Mucosa of gallbladder (tissue), 1 donor: ENCODE measurements at regions not wholly inside any gene's neighbourhood (a gene's known extent, or its start where the extent isn't known, plus 50 kb on each side); places are given as distances from the start of the nearest gene placed in this dataset.
"Not testable (repeated sequence)": the region's sequence is repeated elsewhere in the genome, so short reads cannot be mapped to it uniquely, and the experiment has no call there.

Experiments
- DNase-seq: peaks from one replicate; pipeline ENCODE4 v3.0.0-alpha.2; 2020; ENCODE audit warnings: low spot score
- donor health status: DM: no; HTN: no; CAD: no.

- no peak for DNase-seq
These were observed 50.2 kb downstream of the SMIM38 start for GRCh38 chr11:69205743-69206612.

GRCh38 chr11:69206613-69206965 is 50.9 kb downstream of the SMIM38 start:
- DNase-seq = not testable (repeated sequence)

DNA sequence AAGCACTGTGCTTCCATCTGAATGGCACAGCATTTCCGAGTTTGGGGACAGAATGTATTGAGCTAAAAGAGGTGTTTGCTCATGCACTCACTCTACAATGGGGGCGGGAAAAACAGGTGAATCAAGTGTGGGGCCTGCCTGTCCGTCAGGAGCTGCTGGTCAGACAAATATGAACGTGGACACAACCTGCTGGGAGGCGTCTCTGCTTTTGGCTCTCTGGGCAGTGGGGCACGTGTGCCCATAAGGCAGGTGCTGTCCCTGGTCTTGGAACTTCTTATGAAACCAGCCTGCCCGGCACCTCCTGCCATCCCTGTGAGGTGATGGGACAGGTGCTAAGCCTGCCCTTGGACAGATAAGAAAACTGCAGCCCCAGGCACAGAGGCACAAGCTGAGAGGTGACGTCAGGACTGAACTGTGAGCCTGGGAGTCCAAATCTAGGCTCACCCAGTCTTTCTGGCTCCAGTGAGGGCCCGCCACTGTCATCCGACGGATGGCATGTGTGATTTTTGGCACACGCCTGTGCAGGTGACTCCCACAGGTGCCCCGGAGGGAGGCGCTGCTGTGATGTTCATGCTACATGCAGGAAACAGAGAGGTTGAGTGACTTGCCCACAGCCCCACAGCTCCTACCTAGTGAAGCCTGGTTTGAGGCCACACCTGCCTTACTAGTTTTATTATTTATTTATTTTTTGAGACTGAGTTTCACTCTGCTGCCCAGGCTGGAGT is 51.6 kb downstream of the SMIM38 start:
- DNase-seq = no peak

GRCh38 chr11:69208190-69209037 is 52.7 kb downstream of the SMIM38 start:
- DNase-seq = no peak

- DNase-seq = no peak
These were observed 53.3 kb downstream of the SMIM38 start for GRCh38 chr11:69209038-69209350.

GRCh38 chr11:69209421-69210309 is 53.9 kb downstream of the SMIM38 start:
- DNase-seq = no peak

GRCh38 chr11:69210310-69211035 is 54.7 kb downstream of the SMIM38 start:
- DNase-seq = no peak

GRCh38 chr11:69211540-69211919 is 55.8 kb downstream of the SMIM38 start:
- DNase-seq = no peak

- no peak for DNase-seq
These were observed 56.4 kb downstream of the SMIM38 start for GRCh38 chr11:69211920-69212797.

- DNase-seq = no peak
These were observed 57.0 kb downstream of the SMIM38 start for GRCh38 chr11:69212798-69213110.

DNA sequence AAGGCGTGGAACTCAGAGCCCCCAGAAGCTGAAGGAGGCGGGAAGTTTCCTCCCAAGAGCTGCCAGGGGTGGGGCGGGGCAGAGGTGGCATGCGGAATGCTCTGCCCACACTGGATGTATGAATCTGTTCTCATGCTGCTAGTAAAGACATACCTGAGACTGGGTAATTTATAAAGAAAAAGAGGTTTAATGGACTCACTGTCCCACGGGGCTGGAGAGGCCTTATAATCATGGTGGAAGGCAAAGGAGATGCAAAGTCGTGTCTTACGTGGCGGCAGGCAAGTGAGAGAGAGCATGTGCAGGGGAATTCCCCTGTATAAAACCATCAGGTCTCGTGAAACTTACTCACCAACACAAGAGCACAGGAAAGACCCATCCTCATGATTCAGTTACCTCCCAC is 57.6 kb downstream of the SMIM38 start:
- no peak for DNase-seq

- no peak for DNase-seq
These were observed 58.2 kb downstream of the SMIM38 start for GRCh38 chr11:69213964-69214363.

DNA sequence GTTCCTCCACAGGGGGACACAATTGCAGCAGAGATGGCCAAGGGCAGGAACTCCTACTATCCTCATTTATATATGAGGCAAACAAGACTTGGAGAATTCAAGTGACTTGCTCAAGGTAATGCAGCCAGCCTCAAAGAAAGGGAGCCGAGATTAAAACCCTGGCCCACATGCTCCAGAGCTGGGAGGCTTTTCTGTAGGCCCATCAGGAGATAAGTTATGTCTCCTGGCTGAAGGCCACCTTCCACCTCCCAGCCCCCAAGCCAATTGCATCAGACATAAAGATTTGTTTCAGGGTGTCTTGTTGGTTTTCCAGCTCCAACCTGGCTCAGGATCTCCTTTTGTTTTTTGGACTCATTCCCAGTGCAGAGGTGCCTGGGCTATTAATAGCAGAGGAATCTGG is 59.5 kb downstream of the SMIM38 start:
- no peak for DNase-seq

DNA sequence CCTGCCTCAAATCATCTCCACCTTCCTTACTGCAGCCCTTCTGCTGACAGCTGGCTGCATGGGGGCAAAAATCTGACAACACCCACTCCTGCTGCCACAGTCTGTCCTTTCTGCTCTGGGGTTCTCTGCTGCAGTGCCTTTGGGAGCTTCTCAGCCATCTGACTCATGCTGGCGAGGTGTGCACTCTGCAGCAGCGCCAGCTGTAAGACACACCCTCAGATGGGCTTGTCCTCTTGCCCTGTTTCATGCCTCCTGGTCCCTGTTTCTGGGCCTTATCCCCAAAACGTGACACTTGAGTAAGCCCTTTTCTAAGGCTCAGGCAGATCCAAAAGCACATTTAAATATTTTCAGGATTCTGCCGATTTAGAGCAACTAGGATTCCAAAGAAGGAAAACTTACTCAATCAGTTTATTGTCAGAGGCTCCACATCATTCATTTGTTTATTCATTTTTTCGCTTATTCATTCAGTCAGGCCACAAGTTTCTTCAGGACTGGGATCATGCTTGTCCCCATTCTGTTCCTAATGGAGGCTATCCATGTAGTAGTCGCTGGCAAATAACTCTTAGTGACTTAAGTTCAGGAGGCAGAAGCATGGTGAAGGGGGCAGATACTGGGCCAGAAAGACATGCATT is 60.2 kb downstream of the SMIM38 start:
- DNase-seq = no peak

DNA sequence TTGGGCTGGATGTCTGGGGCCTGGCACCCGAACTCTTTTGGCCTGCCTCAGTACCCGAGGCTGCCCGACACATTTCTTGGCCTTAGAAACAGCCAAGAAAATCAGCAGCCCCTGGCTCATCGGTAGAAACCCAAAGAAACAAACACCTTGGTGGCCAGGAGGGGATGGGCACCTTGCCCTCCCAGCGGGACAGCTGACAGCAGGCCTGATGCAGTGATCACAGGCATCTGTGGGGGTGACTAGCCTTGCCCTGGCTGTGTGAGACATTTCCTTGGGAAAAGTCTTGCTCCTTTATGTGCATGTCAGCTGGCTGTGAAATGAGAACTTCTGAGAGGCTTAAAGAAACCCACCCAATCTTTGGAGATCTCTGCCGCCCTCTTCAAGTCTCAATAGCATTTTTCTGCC is 60.9 kb downstream of the SMIM38 start:
- no peak for DNase-seq

GRCh38 chr11:69217276-69218105 is 61.8 kb downstream of the SMIM38 start:
- DNase-seq = peak; percentile 27

DNA sequence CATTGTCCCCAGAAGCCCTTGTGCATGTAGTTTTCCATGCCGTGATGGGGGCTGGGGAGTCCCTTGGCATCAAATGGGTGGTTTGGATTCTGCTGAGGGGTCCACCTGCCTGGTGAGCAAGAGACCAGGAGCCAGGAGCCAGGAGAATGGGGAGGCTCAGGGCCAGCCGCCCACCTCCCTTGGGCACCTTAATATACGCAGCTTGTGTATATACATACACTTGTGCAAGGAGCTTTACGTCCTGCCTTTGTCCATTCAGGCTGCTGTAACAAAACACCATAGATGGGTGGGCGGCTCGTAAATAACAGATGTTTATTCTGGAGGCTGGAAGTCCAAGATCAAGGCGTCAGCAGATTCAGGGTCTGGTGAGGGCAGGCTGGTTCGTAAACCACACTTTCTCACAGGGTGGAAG is 62.5 kb downstream of the SMIM38 start:
- no peak for DNase-seq

- no peak for DNase-seq
These were observed 63.4 kb downstream of the SMIM38 start for GRCh38 chr11:69218946-69219720.
